GM21825 (cell line): ENCODE measurements at regions not wholly inside any gene's neighbourhood (a gene's known extent, or its start where the extent isn't known, plus 50 kb on each side); places are given as distances from the start of the nearest gene placed in this dataset.

ENCODE experiments used
- ATAC-seq: cut with Tn5 transposase; IDR thresholded peaks from one replicate; pipeline ENCODE4 v1.9.1; 2021; ENCODE audit warnings: mild to moderate bottlenecking, moderate library complexity; ENCODE audit not compliant: unreplicated experiment

GRCh38 chr4:148828291-148828690, 386.1 kb upstream of the NR3C2 start:
- ATAC-seq: no peak

DNA sequence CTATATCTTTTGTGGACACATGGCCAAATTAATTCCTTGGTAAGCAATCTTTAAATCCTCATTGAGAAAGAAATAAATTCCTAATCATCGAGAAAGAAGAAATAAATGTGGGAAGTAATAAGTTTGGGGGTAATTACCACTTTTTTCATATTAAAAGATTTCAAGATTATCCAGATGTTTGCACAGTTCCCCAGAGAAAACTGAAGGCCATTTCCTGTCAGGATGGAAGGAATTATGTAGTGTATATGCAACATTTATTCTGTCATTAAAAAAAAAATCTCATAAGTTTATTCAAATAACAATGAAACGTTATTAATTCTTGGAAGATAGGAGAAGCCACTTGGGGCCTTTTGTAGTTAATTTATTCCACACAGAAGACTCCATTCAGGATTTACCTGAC, 385.6 kb upstream of the NR3C2 start:
- no peak for ATAC-seq

DNA sequence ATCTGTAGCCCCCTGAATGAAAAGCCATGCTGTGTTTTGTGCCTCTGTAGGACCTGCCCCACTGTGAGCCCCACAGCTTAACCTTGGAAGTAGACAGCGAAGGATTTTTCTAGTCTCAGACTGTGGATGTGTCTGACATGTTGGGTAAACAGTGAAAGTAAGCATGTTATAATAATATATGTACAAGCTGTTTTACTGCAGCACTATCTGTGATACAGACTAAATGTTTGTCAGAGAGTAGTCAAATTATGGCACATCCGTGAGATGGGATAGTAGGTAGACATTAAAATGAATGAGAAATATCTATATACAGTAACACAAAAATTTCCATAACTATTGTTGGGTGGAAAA, 381.2 kb upstream of the NR3C2 start:
- no peak for ATAC-seq

GRCh38 chr4:148822572-148823418, 380.6 kb upstream of the NR3C2 start:
- ATAC-seq: no peak

DNA sequence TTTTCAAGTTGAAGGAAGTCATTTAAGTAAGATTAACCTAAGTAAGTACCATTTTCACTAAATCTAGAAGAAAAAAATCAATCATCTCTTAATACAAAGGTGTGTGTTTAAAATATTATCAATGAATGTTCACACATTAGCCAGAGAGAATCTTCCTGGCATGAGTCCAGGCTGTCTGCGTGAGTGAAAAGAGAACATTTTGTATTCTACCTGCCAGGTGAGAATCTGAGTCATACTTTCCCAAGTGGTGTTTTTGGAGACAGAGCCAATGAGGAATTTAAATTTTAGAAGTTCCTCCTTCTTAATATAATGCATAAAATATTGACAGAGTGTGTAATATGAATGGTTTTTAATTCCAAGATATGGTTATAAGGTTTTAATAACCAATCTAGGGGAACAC, 371.8 kb upstream of the NR3C2 start:
- ATAC-seq: no peak

GRCh38 chr4:148813289-148813688, 371.1 kb upstream of the NR3C2 start:
- no peak for ATAC-seq

DNA sequence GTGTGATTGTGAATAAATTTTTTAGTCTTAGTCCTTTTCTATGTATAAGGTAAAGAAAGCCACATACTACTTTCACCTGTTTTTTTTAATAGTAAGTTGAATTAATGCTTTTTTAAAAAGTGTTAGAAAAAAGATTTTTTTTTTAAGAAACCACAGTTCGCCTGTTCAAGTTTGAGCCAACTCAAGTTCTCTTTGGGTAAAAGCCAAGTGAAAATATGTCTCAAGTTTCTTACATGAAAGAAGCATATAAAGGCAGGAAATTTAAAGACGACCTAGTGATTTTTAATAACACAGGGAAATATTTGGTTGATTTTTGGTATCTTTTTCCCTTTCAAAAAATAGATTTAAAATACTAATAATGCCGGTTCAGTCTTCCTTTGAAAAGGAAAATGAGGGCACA, 369.9 kb upstream of the NR3C2 start:
- no peak for ATAC-seq

DNA sequence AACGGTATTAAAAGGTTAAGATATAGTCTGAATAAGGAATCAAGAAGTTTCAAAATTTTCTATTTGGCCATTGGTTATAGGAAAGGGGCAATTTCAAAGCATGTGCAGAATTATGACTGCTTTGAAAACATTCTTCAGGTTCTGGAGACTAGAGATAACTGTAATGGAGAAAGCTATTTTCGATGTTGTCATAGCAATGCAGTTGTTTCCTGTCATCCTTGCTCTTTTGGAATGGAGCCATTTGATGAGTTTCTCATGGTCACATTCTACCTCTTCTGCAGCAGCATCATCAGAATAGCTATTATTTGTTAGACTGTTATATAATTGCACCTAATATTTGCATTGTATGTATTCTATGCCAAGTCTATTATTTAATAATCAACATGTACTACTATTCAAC, 368.2 kb upstream of the NR3C2 start:
- no peak for ATAC-seq

GRCh38 chr4:148808416-148808815, 366.2 kb upstream of the NR3C2 start:
- ATAC-seq: no peak

- ATAC-seq: no peak
Observed at GRCh38 chr4:148800940-148801339, 358.7 kb upstream of the NR3C2 start.

GRCh38 chr4:148800336-148800885, 358.2 kb upstream of the NR3C2 start:
- ATAC-seq: no peak

DNA sequence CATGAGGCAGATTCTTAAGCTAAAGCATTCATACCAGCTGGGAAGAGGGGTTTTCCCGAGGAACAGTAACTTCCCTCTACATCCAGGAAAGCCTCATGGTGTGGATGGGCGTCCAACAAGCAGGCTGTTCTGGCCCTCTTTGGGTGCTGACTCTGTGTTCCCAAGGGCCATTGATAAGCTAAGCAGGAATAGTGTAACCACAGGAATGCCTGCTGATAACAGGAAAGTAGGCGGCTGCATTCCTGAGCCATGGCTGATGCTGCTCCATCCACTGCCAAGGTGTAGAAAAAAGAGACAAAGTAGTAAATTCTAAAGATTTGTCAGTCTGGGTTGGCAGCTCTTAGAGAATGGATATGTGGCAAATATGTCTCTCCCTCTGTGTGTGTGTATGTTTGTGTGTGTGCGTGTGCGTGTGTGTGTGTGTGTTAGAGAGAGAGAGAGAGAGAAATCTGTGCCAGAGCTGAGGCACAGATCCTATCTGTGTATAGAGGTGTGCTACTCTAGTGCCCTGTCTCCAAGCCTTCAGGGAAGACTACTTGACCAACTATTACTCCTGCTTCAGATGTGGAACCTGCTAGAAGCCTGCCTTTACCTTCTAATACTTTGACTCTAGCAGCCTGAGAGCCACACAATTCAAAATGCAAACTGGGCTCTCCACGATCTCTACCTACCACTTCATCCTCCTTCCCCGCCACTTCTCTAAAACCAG, 353.1 kb upstream of the NR3C2 start:
- ATAC-seq: no peak

DNA sequence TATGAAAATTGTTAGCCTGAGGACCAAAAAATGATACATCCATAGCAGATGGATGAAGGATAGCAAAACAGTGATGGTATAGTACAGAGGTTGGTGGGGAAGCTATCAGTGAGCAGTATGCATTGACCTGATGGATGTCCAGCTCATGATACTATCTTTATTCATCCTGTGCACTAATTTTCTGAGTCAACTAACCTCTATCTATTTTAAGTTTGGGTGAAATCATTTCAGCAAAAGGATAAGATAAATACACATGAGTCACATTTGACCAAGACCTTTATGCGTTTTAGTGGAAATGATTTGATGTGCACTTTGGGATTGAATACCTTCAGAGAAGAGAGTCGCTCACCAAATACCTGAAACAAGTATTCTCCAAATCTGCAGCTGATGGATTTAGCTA, 351.0 kb upstream of the NR3C2 start:
- ATAC-seq: no peak

GRCh38 chr4:148790691-148791090, 348.5 kb upstream of the NR3C2 start:
- ATAC-seq: no peak

DNA sequence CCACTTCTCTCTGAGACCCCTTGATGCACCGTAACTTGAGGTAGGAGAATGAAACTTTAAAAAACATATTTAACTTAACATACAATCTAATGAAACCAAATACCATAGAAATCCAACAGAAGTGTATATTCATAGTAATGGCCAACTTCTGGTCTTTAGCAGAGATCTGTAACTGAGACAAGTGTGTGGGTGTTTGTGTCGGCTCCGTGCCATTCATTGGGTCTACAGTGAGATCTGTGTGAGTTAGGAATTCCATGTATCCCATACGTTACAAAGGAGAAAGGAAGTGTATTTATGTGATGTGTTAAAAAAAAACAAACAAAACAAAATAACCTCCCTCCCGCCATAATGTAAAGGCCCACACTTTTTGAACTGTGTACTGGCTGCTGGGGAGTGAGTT, 348.0 kb upstream of the NR3C2 start:
- ATAC-seq: no peak

DNA sequence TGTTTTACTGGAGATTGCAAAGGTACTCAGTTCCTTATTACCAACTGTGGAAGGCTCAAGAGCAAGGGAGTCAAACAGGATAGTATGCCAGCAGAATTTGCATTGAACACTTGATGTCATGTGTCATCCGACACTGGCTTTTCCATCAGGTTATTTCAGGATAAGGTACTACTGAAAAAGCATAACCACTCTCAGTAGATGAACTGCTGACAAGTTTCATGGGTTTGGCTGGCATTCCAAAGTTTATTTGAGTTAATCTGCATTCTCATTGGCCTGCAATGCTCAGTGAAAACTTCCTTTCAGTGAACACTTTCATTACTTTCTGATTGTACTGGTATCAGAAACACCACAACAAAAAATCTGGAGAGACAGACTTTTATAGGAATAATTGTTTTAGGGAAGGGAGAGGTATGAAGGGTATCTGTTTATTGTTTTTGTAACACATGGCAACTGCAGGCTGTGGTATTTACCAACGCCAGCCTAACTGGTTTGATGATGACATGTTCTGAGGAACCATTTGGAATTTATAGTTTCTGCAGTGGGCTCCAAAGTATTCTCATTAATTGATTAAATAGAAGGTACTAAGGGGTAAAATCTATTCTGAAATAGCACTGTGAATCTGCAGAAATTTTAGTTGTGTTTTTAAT, 345.7 kb upstream of the NR3C2 start:
- no peak for ATAC-seq

- no peak for ATAC-seq
Observed at GRCh38 chr4:148787285-148787684, 345.1 kb upstream of the NR3C2 start.

- no peak for ATAC-seq
Observed at GRCh38 chr4:148786699-148787098, 344.5 kb upstream of the NR3C2 start.

DNA sequence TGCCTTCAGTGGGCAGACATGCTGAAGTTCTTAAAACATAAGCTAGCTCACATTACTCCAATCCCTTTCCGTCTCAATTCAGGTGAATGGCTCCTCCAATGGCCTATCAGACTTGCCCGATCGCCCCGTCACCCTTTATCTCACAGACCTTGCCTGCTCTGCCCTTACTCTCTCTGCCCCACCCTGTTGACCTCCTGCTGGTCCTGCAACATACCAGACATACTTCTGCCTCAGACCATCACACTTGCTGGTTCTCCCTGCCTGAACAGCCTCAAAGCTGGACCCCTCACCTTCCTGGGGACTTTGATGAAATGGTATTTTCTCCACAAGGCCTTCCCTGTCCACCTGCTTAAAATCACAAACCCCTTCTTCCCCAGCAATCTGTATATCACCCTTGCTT, 340.1 kb upstream of the NR3C2 start:
- no peak for ATAC-seq

GRCh38 chr4:148780426-148781005, 338.3 kb upstream of the NR3C2 start:
- no peak for ATAC-seq

DNA sequence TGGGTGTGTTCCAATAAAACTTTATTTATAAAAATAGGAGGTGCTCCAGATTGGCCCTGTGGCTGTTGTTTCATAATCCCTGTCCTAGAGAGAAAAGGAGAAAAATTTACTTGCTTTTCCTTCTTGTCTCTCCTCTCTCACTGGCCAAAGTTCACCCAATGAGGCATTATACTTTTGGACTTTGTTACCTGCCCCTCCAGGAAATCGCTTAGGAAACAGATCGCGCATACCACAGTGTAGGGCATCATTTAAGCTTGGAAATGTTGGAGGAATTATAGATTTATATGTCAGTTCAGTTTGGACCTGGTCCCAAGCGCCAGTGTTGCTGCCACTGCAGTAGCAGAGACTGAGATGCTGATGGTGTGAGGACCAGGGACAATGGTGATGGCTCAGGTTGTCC, 337.6 kb upstream of the NR3C2 start:
- ATAC-seq: no peak
